ENCODE measurements at regions not wholly inside any gene's neighbourhood (a gene's known extent, or its start where the extent isn't known, plus 50 kb on each side); places are given as distances from the start of the nearest gene placed in this dataset.

DNA sequence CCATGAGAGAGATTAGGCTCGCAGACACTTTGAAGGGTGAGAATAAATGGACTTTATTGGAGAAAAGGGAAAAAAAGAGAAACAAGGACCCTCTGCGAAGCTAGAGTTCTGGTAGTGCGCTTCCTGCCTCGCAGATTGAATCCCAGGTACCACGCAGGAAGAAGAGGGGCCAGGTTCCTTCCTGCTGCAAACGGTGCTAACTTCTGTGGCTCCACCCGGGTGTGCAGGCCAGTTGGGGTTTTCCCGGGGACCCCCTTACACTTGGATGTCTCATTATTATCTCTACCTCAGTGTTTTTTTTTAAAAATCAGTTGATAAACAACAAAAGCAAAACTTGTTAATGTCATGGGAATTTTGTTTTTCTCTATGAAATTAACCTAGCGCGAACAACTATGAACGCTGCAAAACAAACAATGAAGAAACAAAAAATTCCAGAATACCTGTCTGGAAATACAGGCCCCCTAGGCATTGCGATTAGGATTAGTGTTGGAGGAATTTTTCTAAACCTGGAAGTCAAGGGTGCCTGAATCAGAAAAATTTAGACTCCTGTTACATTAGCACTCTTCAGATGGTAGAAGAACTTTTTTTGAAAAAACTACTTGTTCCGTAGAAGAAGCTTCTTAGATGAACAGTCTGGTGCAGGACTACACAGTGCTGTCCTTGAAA lies 414.5 kb downstream of the MAN2A1 start:
- POLR2A ChIA-PET: no interaction called here
- Mint-ChIP-seq H3K9me3 (ENCODE audit: low read depth) (no peaks in the 10 kb centered on the region), H3K27me3 (peaks cover 8% of the 10 kb centered on the region), H3K4me1 (peaks cover 34% of the 10 kb centered on the region), H3K4me3 (no peak overlapping the region), H3K27ac (no peak overlapping the region), H3K36me3 (ENCODE audit: low read depth) (no peaks in the 10 kb centered on the region)
- no peak for ATAC-seq
- no peak for DNase-seq
- intact Hi-C loops (cut with DNase I, micrococcal nuclease): no loop called here
- CTCF ChIA-PET: no interaction called here

DNA sequence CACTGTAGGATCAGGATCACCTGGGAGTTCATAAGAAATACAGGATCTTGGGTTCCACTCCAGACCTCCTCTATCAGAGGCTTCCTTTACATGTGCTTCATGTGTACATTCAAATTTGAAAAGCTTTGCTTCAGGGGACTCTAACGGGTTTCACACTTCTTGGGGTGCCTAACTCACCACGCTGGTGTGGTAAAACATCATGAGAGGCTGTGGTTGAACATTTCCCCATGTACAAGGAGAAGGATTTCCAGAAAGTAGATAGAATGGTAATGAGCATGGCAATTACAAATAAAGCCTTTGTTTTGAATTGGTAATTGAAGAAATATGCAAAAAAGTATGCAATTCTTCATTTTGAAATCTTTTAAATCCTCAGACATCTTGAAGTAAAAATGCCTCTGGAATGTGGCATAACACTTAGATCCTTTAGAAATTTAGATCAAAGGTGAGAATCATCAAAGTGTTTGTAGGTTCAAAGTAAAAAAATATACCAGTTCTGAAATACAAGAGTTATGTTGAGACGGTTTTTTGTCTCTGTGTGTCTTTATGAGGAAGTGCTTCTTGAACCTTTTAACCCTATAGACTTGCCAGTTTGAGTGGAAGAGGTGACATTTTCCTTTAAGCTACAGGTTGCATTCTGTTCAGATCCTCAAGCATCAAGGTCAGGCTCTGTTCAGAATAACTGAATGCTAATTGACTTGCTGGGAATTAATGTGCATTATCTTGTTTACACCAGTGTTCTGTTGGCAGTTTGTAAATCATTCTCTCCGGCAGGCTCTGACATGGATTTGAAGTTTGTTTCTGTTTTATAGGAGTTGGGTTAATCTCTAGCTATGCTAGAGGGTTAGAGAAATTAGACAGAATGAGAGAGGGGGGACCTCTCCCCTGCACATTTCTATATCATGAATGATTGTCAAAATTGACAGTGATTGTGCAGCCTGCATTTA lies 415.3 kb downstream of the MAN2A1 start:
- CTCF ChIA-PET: no interaction called here
- POLR2A ChIA-PET: no interaction called here
- intact Hi-C loops (cut with DNase I, micrococcal nuclease): no loop called here
- Mint-ChIP-seq H3K36me3 (ENCODE audit: low read depth) (no peaks in the 10 kb centered on the region), H3K27ac (no peak overlapping the region), H3K27me3 (peaks cover 8% of the 10 kb centered on the region), H3K4me1 (peaks cover 34% of the 10 kb centered on the region), H3K9me3 (ENCODE audit: low read depth) (no peaks in the 10 kb centered on the region), H3K4me3 (no peak overlapping the region)
- DNase-seq (no peak), ATAC-seq (no peak)

DNA sequence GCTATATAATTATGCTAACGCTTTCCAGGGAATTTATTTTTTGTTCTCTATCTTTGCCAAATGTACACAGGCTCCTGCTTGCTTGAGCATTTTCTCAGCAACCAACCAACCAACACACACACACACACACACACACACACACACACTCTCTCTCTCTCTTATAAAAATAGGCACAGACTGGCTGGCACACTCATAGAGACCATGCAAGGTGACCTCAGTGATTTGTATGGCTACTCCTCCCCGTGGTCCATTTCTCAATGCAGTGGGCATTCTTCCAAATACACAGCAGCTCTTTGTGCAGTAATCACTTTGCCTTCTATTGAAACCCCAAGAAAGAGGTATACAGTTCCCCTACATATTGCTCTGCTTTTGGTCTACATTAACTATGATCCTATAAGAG lies 416.0 kb downstream of the MAN2A1 start:
- no peaks in the 10 kb centered on the region for H3K36me3 Mint-ChIP-seq (ENCODE audit: low read depth)
- CTCF ChIA-PET: no interaction called here
- H3K27ac Mint-ChIP-seq: no peak overlapping the region
- ATAC-seq (no peak), DNase-seq (no peak)
- peaks cover 8% of the 10 kb centered on the region for H3K27me3 Mint-ChIP-seq
- H3K4me1 Mint-ChIP-seq: peaks cover 34% of the 10 kb centered on the region
- H3K4me3 Mint-ChIP-seq: no peak overlapping the region
- POLR2A ChIA-PET: no interaction called here
- no peaks in the 10 kb centered on the region for H3K9me3 Mint-ChIP-seq (ENCODE audit: low read depth)
- intact Hi-C loops (cut with DNase I, micrococcal nuclease): no loop called here

DNA sequence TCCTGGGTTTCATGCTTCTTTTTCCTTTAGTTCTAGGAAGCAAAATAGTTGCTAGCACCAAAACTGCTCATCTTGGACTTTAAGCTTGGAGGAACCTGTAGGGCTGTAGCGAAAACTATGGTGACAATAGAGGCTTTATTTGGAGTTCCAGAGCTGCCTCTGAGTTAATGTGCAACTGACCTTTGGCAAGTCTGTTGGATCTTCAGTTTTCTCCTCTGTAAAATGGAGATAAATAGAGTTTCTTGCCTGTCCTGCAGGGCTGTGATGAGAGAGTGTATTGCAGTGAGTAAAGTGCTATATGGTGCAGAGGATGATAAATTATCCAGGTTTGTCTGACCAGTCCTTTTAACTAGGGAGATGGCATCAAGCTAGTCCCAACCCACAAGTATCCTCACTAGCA lies 417.0 kb downstream of the MAN2A1 start:
- no peak for DNase-seq
- Mint-ChIP-seq H3K27me3 (peaks cover 8% of the 10 kb centered on the region), H3K4me3 (no peak overlapping the region), H3K9me3 (ENCODE audit: low read depth) (no peaks in the 10 kb centered on the region), H3K4me1 (peaks cover 34% of the 10 kb centered on the region), H3K36me3 (ENCODE audit: low read depth) (no peaks in the 10 kb centered on the region), H3K27ac (no peak overlapping the region)
- intact Hi-C loops (cut with DNase I, micrococcal nuclease): no loop called here
- ChIA-PET CTCF (interaction anchor here (0.6 kb wide), 1 partner anchor 64 kb away, joined by 3 read pairs; no protein-coding TSS in a partner anchor), POLR2A (no interaction called here)
- ATAC-seq: no peak

DNA sequence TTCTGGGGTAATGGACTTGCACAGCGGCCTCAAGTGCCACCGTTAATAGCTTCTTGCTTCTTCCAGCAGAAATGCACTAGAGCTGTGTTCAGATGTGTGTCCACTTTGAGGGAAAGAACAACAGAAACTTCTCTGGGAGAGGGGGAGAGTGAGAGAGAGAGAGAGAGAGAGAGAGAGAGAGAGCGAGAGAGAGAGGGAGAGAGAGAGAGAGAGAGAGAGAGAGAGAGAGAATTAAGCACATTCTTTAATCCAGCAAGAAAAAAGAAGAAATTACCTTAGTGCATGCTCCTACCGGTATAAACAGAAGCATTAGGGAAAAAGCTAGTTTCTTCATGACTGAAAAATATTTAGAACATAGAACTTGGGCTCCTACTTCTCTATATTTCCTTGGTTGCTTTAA lies 418.8 kb downstream of the MAN2A1 start:
- intact Hi-C loops (cut with DNase I, micrococcal nuclease): no loop called here
- H3K4me1 Mint-ChIP-seq: peaks cover 34% of the 10 kb centered on the region
- ATAC-seq (no peak), DNase-seq (no peak)
- ChIA-PET CTCF (interaction anchor here (0.7 to 0.8 kb wide), 2 partner anchors 187 to 738 kb away, joined by 4 read pairs; no protein-coding TSS in a partner anchor), POLR2A (no interaction called here)
- no peaks in the 10 kb centered on the region for H3K36me3 Mint-ChIP-seq (ENCODE audit: low read depth)
- H3K27ac Mint-ChIP-seq: no peak overlapping the region
- no peaks in the 10 kb centered on the region for H3K9me3 Mint-ChIP-seq (ENCODE audit: low read depth)
- no peak overlapping the region for H3K4me3 Mint-ChIP-seq
- H3K27me3 Mint-ChIP-seq: peaks cover 8% of the 10 kb centered on the region

DNA sequence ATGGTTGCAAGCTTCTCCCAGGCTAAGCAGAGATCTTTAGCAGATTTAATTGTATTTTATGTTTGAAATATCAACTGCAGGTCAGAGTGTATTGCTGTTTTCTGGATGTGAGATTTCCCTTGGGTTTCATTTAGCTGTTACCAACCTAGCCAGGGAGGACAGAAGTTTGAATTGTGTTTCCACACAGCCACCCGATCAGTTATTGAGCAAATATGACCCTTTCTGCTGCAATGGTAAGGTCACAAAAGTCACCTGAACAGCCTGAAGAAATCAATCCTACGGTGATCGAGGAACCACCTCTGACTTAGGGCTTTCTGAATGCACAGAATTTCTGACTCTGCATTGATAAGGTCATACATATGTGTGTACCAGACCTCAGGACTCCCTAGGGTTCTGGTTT lies 419.9 kb downstream of the MAN2A1 start:
- ChIA-PET POLR2A (no interaction called here), CTCF (interaction anchor here (0.8 kb wide), 1 partner anchor 340 kb away, joined by 3 read pairs; no protein-coding TSS in a partner anchor)
- Mint-ChIP-seq H3K9me3 (ENCODE audit: low read depth) (no peaks in the 10 kb centered on the region), H3K27me3 (peaks cover 3% of the 10 kb centered on the region), H3K4me3 (no peak overlapping the region), H3K27ac (no peak overlapping the region), H3K4me1 (peaks cover 23% of the 10 kb centered on the region), H3K36me3 (ENCODE audit: low read depth) (no peaks in the 10 kb centered on the region)
- intact Hi-C loops (cut with DNase I, micrococcal nuclease): no loop called here
- DNase-seq (no peak), ATAC-seq (no peak)

DNA sequence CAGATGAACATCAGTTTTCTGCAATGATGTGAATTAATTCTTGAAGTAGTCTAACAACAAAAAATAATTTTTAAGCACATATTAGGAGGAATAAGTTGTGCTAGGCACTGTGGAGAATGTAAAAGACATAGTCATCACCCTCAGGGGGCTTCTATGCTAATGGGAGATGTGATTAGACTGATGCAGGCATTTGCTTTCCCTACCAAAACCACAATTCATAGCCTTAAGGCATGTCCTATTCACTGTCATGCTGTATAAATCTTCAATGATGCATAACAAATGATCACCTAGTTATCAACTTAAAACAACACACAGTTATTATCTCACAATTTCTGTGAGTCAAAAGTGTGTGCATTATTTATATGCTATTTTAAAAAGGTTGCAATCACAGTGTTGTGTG lies 422.6 kb downstream of the MAN2A1 start:
- no peak overlapping the region for H3K27ac Mint-ChIP-seq
- H3K27me3 Mint-ChIP-seq: no peaks in the 10 kb centered on the region
- no peaks in the 10 kb centered on the region for H3K36me3 Mint-ChIP-seq (ENCODE audit: low read depth)
- ATAC-seq (no peak), DNase-seq (no peak)
- ChIA-PET CTCF (no interaction called here), POLR2A (no interaction called here)
- no peak overlapping the region for H3K4me3 Mint-ChIP-seq
- intact Hi-C loops (cut with DNase I, micrococcal nuclease): no loop called here
- H3K4me1 Mint-ChIP-seq: peaks cover 6% of the 10 kb centered on the region
- H3K9me3 Mint-ChIP-seq (ENCODE audit: low read depth): peaks cover 6% of the 10 kb centered on the region

DNA sequence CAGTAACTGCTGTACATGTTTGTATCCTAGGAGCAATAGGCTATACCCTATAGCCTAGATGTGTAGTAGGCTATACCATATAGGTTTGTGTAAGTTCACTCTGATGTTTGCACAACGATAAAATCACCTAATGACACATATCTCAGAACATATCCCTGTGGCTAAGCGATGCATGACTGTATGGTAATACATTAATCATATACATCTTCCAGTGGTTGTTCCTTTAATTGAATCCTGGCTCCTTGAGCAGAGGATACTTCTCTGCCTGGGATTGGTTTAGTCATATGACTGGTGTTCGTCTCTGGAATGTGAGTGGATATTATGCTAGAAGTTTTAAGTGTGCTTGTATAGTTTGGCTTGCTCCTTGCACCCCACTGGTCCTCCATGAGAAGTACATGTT lies 425.8 kb downstream of the MAN2A1 start:
- no peak for ATAC-seq
- ChIA-PET POLR2A (no interaction called here), CTCF (no interaction called here)
- intact Hi-C loops (cut with DNase I, micrococcal nuclease): no loop called here
- no peak for DNase-seq
- H3K9me3 Mint-ChIP-seq (ENCODE audit: low read depth): peaks cover 15% of the 10 kb centered on the region
- H3K27ac Mint-ChIP-seq: no peak overlapping the region
- no peaks in the 10 kb centered on the region for H3K4me1 Mint-ChIP-seq
- peaks cover 3% of the 10 kb centered on the region for H3K36me3 Mint-ChIP-seq (ENCODE audit: low read depth)
- H3K27me3 Mint-ChIP-seq: peaks cover 2% of the 10 kb centered on the region
- H3K4me3 Mint-ChIP-seq: no peak overlapping the region

DNA sequence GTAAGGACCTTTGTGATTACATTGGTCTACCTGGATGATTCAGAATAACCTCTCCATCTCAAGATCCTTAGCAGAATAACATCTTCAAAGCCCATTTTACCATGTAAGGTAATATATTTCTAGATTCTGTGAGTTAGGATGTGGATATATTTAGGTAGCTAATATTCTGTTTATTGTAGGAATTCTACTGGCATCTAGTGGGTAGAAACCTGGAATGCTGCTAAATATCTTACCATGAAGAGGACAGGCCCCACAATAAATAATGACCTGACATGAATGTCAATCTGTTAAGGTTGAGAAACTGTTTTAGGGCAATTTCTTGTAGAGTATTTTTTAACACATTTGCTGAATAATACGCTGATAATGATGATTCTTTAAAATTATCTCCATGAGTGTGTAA lies 426.8 kb downstream of the MAN2A1 start:
- DNase-seq: no peak
- Mint-ChIP-seq H3K27me3 (peaks cover 2% of the 10 kb centered on the region), H3K4me3 (no peak overlapping the region), H3K27ac (no peak overlapping the region), H3K9me3 (ENCODE audit: low read depth) (peaks cover 15% of the 10 kb centered on the region), H3K4me1 (no peaks in the 10 kb centered on the region), H3K36me3 (ENCODE audit: low read depth) (peaks cover 3% of the 10 kb centered on the region)
- no peak for ATAC-seq
- intact Hi-C loops (cut with DNase I, micrococcal nuclease): no loop called here
- ChIA-PET POLR2A (no interaction called here), CTCF (no interaction called here)

DNA sequence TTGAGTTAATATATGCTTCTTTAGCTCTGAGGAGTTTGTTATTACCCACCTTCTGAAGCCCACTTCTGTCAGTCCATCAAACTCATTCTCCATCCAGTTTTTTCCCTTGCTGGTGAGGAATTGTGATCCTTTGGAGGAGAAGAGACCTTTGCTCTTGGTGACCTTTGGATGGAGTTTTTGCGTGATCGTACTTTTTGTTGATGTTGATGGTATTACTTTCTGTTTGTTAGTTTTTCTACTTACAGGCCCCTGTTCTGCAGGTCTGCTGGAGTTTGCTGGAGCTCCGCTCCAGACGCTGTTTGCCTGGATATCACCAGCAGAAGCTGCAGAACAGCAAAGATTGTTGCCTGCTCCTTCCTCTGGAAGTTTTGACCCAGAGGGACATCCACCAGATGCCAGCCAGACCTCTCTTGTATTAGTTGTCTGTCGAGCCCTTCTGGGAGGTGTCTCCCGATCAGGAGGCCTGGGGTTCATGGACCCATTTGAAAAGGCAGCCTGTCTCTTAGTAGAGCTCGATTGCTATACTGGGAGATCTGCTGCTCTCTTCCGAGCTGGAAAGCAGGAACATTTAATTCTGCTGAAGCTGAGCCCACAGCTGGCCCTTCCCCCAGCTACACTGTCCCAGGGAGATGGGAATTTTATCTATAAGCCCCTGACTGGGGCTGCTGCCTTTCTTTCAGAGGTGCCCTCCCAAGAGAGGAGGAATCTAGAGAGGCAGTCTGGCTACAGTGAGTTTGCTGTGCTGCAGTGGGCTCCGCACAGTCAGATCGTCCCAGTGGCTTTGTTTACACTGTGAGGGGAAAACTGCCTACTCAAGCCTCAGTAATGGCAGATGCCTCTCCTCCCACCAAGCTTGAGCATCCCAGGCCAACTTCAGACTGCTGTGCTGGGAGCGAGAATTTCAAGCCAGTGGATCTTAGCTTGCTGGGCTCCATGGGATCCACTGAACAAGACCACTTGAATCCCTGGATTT lies 445.5 kb downstream of the MAN2A1 start:
- Mint-ChIP-seq H3K9me3 (ENCODE audit: low read depth) (peaks cover 13% of the 10 kb centered on the region), H3K4me3 (no peak overlapping the region), H3K27me3 (no peaks in the 10 kb centered on the region), H3K4me1 (no peaks in the 10 kb centered on the region), H3K27ac (no peak overlapping the region), H3K36me3 (ENCODE audit: low read depth) (peaks cover 6% of the 10 kb centered on the region)
- intact Hi-C loops (cut with DNase I, micrococcal nuclease): no loop called here
- no peak for ATAC-seq
- no peak for DNase-seq
- POLR2A ChIA-PET: no interaction called here
- CTCF ChIA-PET: no interaction called here

DNA sequence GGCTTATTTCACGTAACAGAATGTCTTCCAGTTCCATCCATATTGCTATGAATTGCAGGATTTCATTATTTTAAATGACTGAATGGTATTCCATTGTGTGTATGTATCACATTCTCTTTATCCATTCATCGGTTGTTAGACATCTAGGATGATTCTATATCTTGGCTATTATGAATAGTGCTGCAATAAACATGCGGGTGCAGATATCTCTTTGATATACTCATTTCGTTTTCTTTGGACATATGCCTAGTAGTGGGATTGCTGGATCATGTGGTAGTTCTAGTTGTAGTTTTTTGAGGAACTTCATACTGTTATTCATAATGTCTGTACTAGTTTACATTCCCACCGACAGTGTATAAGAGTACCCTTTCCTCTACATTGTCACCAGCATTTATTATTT lies 460.5 kb downstream of the MAN2A1 start:
- Mint-ChIP-seq H3K4me3 (no peak overlapping the region), H3K36me3 (ENCODE audit: low read depth) (no peaks in the 10 kb centered on the region), H3K27ac (no peak overlapping the region), H3K9me3 (ENCODE audit: low read depth) (no peaks in the 10 kb centered on the region), H3K27me3 (no peaks in the 10 kb centered on the region), H3K4me1 (peaks cover 4% of the 10 kb centered on the region)
- CTCF ChIA-PET: no interaction called here
- DNase-seq (no peak), ATAC-seq (no peak)
- POLR2A ChIA-PET: no interaction called here
- intact Hi-C loops (cut with DNase I, micrococcal nuclease): no loop called here

Measured in activated CD4-positive, alpha-beta T cell treated with anti-CD3 and anti-CD28 coated beads for 36 hours (primary cell).